GM18868 (cell line): ENCODE measurements at regions not wholly inside any gene's neighbourhood (a gene's known extent, or its start where the extent isn't known, plus 50 kb on each side); places are given as distances from the start of the nearest gene placed in this dataset.
"Not testable (repeated sequence)": the region's sequence is repeated elsewhere in the genome, so short reads cannot be mapped to it uniquely, and the experiment has no call there.

Experiments
- ATAC-seq: cut with Tn5 transposase; IDR thresholded peaks from one replicate; pipeline ENCODE4 v1.9.1; 2021; ENCODE audit warnings: mild to moderate bottlenecking, moderate library complexity; ENCODE audit not compliant: unreplicated experiment

DNA sequence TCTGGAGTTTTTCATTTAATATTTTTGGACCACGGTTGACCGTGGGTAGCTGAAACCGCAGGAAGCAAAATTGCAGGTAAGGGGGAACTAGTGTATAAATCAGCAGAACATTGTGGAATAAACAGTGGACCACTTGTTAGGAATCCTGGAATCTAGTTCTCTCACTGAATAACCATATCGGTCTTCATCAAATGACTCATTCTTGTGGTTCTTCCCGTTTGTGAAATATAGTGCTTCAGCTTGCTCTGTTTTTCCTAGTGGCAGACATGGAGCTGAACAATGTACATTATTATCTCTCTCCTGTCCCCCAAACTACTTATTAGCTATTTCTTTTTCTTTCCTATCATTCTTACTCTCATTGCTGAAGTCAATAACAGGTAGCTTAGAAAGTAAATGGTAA is 61.9 kb downstream of the HSPA13 start:
- no peak for ATAC-seq

DNA sequence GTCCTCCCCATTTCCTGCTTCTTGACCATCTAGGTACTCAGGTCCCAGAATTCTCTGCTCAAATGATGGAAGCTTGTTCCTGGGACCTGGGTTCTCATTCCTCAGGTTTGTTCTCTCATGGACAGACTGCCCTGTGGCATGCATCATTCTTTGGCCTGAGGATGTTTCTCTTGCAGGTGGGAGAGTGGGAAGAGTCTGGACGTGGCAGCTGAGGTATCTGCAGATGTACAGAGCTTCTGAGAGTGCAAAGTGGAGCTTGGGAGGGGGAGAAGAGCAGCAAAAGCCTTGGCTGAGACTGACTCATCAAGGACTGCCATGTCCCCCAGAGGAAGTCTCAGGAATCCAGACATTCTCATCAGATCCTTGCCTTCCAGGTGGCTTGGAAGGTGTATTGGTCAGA is 63.1 kb downstream of the HSPA13 start:
- no peak for ATAC-seq

DNA sequence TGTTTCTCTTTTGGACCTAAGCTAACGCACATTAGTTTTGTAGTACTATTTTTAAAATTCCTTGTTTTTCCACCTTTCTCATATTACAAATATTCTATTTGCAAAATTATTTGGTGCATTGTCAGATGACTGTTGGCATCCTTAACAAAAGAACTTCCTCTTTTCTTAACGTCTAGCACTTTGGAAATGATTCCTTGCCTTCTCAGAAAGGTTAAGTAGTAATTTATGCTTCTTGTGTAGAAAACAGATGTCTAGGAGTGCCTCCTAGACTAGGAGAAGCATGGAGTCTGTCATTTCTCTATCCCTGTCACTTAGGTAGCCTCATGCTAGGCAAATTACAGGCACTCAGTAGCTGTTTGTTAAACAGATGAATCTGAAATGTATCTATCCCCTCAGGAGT is 64.4 kb downstream of the HSPA13 start:
- no peak for ATAC-seq

DNA sequence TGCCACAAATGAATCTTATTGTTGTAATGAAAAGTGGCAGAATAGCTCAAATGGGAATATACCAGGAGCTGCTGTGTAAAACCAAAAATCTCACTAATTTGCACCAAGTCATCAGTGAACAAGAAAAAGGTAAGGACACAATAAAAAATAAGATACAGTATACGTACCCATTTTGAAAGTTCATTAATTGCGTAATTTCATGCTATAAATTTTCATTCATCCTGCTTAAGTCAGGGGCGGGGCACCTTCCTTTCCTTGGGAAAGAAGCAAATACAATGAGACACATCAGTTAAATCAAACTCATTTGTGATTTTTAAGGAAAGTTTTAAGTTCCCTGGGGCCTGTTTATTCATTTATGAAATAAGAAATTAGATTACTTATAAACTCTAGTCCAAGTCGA is 65.4 kb downstream of the HSPA13 start:
- no peak for ATAC-seq

DNA sequence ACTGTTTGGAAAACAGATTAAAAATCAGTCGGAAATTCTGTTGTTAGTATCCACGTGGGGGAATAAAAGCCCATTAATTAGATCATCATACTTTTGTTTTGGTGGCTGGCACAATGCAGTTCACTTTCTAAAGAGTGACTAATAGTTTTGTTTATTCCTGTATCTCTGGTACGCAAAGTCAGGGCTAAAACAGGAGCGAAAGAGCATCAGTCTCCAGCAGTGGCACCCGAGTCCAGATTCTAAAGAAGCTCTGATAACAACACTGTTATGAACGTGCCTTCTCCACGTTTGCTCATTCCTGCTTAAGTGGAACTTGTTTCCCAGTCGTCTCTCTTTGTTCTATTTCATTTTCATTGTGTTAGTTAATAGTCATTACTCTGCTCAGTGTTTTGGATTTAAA is 69.6 kb downstream of the HSPA13 start:
- ATAC-seq, result no peak

DNA sequence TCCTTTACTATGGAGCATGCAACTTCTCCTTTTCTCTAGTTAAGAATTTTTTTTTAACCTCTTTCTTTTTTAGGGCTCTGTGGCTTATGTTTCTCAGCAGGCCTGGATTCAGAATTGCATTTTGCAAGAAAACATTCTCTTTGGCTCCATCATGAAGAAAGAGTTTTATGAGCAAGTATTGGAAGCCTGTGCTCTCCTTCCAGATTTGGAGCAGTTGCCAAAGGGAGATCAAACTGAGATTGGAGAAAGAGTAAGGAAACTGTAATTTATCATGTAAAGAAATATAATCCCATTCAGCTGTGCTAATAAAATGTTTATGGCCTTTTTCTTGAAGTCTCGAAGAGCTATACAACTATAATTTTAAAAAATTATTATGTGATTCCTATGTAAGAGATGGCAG is 70.1 kb downstream of the HSPA13 start:
- ATAC-seq, result no peak

DNA sequence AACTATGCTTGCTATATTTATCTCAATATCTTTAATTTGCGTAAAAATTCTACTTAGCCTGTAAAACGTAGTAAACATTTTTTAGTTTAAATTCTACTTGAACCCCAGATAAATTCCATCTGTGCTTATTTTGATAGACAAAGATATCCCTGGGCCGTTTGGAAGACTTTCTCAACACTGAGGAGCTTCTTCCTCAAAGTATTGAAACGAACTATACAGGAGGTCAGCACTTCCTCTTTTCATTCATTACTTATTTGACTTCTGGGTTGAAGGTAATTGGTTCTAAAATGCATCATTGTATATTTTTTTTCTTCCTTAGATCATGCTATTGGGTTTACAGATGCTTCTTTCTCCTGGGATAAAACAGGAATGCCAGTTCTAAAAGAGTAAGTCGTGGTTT is 74.7 kb downstream of the HSPA13 start:
- peak; percentile 70 for ATAC-seq

DNA sequence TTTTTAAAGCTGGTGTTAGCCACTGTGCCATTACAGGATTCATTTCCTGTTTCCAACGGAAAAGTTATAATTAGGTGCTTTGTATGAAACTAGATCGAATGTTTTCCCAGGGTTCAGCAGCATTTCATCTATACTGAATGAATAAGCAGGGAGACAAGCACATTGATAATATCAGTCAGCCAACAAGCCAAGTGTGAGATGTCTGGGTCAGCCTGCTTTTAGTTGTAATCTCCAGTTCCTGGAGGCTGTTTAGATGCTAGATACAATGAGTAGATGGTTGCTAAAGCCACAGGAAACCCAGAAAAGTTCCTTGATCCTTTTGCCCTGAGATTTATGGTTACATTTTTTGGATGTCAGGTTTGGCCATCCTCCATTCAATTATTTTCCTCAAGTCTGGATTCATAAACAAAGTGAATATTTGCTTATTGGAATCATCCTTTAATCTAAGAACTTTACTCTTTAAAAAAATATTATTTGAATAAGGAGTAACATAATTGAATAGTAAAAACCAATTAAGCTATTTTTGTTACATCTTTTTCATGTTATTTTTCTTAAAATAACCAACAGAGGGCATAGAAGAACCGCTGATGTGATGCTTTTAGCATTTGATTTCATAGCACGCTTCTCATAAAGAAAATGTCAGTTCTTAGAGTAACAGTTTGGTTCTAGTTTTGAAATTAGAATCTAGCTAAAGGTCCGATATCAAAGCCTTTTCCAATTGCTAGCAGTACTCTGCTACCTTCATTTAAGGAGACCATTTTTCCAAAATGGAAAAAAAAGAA is 76.6 kb downstream of the HSPA13 start:
- ATAC-seq, result no peak

DNA sequence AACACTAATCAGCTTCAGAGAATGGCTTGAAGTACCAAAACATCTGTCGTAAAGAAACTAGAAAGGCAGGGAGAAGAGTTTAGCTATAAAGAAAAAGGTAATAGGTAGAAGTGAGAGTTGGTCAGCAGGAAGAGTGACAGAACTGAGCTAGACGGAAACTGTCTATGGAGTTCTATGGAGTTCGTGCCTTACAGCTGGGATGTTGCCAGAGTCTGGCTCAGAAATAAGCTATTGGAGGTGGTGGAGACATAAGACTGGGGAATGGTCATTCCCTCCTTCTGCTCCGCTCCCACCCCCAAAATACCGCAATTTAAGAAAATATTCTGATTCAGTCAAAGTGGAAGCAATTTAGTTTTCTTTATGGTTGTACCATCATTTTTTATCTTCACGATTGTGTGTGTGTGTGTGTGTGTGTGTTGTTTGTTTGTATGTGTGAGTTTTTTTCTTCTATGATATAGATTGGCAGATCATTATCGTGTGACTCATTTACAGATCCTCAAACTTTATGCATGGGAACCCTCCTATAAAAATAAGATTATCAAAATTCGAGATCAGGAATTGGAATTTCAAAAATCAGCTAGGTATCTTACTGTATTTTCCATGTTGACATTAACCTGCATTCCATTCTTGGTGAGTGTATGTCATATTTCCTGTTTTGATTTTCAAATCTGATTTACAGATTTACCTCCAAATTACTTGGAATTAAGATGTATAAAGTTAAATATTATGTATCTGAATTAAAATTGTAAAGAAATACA is 79.0 kb downstream of the HSPA13 start:
- no peak for ATAC-seq

DNA sequence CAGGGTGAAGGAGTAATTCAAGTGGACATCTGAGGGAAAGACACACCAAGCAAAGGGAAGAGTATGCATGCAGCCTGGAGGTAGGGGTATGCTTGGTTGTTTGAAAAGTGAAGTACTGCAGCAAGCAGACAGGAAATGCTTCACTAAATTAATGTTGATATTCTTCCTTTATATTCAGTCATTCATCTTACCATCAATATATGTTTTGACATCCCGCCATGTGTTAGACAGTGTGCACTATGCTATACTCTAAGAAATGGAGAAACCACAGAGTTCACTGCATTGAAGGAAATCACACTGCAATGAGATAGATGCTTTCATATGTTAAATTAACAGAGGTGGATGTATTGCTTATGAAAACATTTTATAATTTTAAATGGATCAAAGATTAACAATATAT is 82.9 kb downstream of the HSPA13 start:
- ATAC-seq, result no peak

DNA sequence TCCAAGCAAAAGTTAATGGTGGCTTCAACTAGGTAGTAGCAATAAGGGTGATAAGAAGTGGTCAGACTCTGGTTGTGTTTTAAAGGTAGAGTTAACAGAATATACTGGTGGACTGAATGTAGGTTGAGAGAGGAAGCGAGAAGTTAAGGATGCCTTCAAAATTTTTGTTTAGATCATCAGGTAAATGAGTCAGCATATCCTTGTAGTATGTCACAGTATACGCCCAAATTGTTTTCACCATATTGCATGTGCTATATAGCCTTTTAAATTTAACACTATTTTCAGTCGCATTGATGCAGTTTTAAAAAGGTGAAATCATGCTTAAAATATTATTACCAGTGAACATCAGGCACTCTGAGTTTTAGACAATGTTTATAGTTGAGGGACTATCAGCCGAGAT is 74.6 kb downstream of the RBM11 start:
- no peak for ATAC-seq

DNA sequence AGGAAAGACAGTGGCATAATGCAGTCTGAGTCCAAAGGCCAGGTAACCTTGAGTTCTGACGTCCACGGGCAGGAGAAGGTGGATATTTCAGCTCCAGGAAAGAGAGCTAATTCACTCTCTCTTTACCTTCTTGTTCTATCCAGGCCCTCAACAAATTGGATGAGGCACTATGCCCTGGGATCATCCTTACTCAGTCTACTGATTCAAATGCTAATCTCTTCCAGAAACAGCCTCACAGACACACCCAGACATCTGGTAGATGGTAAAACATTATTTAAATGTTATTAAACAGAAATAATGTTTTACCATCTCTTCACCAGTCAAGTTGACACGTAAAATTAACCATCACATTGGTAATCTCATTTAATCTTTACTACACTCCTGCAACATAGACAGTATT is 73.0 kb downstream of the RBM11 start:
- ATAC-seq, result no peak

DNA sequence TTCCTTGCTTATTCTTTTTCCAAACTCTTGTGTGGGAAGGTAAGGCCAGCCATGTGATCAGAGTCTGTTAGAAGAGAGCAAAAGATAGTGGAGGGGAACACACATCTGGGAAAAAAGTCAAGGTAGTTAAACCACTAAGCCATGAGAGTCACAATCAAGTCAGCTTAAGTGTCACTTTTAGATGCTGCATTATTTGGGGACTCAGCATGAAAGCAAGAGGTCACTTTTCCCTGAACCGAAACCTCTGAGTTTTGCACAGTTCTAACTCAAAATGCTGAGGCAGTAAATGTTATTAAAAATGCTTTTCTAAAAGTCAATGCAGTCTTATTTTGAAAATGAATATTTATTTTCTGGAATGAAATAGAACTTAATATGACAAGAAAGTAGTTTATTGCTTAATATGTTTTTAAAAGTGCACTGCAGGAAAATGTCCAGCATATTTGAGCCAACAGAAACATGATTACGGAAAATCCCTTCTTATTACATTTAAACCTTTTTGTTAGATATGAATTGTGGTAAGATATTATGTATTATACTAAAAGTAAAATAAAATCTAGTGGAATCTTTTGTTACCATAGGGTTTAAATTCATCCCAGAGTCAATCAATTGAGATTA is 69.3 kb downstream of the RBM11 start:
- no peak for ATAC-seq

DNA sequence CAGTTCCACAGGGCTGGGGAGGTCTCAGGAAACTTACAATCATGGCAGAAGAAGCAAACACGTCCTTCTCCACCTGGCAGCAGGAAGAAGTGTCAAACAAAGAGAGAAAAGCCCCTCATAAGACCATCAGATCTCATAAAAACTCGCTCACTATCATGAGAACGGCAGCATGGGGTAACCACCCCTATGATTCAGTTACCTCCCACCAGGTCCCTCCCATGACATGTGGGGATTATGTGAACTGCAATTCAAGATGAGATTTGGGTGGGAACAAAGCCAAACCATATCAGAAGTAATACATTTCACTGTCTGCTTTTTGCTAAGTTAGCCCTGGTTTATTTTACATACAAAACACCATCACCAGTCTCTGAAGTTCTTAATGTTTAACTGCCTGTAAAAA is 68.5 kb downstream of the RBM11 start:
- ATAC-seq, result no peak

DNA sequence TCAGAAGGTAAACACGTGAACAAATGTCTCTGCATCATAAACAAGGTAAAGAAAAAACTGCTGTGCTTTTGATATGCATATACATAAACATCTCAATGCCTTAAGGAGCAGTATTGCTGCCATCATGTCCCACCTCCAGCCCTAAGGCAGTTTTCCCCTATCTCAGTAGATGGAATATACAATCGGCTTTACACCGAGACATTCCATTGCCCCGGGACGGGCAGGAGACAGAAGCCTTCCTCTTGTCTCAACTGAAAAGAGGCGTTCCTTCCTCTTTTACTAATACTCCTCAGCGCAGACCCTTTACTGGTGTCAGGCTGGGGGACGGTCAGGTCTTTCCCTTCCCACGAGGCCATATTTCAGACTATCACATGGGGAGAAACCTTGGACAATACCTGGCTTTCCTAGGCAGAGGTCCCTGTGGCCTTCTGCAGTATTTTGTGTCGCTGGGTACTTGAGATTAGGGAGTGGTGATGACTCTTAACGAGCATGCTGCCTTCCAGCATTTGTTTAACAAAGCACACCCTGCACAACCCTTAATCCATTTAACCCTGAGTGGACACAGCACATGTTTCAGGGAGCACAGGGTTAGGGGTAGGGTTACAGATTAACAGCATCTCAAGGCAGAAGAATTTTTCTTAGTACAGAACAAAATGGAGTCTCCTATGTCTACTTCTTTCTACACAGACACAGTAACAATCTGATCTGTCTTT is 65.4 kb downstream of the RBM11 start:
- not testable (repeated sequence) for ATAC-seq
